ENCODE measurements at regions not wholly inside any gene's neighbourhood (a gene's known extent, or its start where the extent isn't known, plus 50 kb on each side); places are given as distances from the start of the nearest gene placed in this dataset.

DNA sequence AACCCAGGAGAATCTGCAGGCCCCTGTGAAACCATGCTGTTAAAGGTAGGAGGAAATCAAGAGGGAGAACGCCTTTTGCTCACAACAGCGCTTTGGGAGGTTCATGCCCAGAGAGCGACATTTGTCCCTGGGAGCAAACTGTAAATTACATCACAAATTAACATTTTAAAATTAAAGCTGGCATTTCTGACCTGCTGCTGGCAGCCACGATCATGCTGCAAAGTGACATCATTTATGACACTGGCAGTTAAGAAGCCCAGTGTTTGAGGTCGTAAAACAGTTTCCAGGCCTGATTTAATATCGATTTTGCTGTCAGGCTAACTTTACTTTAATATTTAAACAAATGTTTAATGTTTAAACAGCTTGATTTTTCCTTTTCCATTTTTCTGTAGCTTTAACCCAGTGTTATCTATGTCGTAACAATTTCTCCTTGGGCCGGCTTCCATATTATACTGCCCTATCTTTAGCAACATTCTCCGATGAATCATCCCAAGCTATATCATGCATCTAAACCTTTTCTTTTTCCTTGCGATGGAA, 86.5 kb upstream of the NPVF start:
- TF ChIP-seq, protein P1, sequence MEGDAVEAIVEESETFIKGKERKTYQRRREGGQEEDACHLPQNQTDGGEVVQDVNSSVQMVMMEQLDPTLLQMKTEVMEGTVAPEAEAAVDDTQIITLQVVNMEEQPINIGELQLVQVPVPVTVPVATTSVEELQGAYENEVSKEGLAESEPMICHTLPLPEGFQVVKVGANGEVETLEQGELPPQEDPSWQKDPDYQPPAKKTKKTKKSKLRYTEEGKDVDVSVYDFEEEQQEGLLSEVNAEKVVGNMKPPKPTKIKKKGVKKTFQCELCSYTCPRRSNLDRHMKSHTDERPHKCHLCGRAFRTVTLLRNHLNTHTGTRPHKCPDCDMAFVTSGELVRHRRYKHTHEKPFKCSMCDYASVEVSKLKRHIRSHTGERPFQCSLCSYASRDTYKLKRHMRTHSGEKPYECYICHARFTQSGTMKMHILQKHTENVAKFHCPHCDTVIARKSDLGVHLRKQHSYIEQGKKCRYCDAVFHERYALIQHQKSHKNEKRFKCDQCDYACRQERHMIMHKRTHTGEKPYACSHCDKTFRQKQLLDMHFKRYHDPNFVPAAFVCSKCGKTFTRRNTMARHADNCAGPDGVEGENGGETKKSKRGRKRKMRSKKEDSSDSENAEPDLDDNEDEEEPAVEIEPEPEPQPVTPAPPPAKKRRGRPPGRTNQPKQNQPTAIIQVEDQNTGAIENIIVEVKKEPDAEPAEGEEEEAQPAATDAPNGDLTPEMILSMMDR (IDR thresholded peaks at IDR 0.05; ENCODE audit: low read depth, low read length): no peak
- TF ChIP-seq EZH2phosphoT487 (IDR thresholded peaks at IDR 0.05; ENCODE audit: low read depth): no peak

Data from OCI-LY3 (cell line).